Osteocyte (in vitro differentiated cells): ENCODE measurements at regions not wholly inside any gene's neighbourhood (a gene's known extent, or its start where the extent isn't known, plus 50 kb on each side); places are given as distances from the start of the nearest gene placed in this dataset.

Source experiments
- DNase-seq: peaks from one replicate; pipeline ENCODE4 v3.0.0; 2021; ENCODE audit warnings: mixed read lengths; ENCODE audit not compliant: unreplicated experiment; ENCODE audit errors: extremely low spot score
- H3K27ac Mint-ChIP-seq: one replicate; pipeline ENCODE4 v1.8.0; 2021; ENCODE audit warnings: mild to moderate bottlenecking, mixed read lengths; ENCODE audit not compliant: unreplicated experiment
- H3K27me3 Mint-ChIP-seq: one replicate; pipeline ENCODE4 v1.8.0; 2021; ENCODE audit warnings: mixed read lengths; ENCODE audit not compliant: unreplicated experiment
- H3K36me3 Mint-ChIP-seq: one replicate; pipeline ENCODE4 v1.8.0; 2021; ENCODE audit warnings: mixed read lengths; ENCODE audit not compliant: unreplicated experiment
- H3K4me1 Mint-ChIP-seq: one replicate; pipeline ENCODE4 v1.8.0; 2021; ENCODE audit warnings: mixed read lengths; ENCODE audit not compliant: unreplicated experiment
- H3K4me3 Mint-ChIP-seq: one replicate; pipeline ENCODE4 v1.8.0; 2021; ENCODE audit warnings: mild to moderate bottlenecking, moderate library complexity, mixed read lengths; ENCODE audit not compliant: unreplicated experiment
- H3K9me3 Mint-ChIP-seq: one replicate; pipeline ENCODE4 v1.8.0; 2021; ENCODE audit warnings: mixed read lengths; ENCODE audit not compliant: unreplicated experiment
- TF ChIP-seq, protein P1 (sequence below): fragments of 200-600 bp; sonication (generic); IDR thresholded peaks from 2 replicates; pipeline ENCODE4 v1.5.0; 2021; ENCODE audit warnings: antibody characterized with exemption, mild to moderate bottlenecking, moderate library complexity

DNA sequence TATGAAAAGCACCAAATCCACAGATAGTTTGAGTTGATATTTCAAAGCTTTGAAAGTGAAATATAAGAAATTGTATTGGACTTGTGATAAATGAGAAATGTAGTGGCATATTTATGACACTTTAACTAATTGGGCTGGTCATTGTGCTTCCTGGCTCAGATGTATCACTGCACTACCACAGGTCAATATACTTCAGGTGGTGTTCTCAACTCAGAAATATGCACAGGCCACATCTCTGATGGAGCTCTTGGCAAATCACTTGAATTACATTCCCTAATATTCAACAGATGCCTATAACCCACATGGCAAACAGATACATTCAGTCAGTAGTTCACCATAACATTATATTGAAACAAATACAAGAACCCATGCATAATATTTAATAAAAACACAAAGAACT lies 209.6 kb downstream of the LYPLAL1 start:
- no peak overlapping the region for H3K4me3 Mint-ChIP-seq
- no peaks in the 10 kb centered on the region for H3K27me3 Mint-ChIP-seq
- H3K27ac Mint-ChIP-seq = no peak overlapping the region
- TF ChIP-seq, protein P1, sequence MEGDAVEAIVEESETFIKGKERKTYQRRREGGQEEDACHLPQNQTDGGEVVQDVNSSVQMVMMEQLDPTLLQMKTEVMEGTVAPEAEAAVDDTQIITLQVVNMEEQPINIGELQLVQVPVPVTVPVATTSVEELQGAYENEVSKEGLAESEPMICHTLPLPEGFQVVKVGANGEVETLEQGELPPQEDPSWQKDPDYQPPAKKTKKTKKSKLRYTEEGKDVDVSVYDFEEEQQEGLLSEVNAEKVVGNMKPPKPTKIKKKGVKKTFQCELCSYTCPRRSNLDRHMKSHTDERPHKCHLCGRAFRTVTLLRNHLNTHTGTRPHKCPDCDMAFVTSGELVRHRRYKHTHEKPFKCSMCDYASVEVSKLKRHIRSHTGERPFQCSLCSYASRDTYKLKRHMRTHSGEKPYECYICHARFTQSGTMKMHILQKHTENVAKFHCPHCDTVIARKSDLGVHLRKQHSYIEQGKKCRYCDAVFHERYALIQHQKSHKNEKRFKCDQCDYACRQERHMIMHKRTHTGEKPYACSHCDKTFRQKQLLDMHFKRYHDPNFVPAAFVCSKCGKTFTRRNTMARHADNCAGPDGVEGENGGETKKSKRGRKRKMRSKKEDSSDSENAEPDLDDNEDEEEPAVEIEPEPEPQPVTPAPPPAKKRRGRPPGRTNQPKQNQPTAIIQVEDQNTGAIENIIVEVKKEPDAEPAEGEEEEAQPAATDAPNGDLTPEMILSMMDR = no peak
- no peaks in the 10 kb centered on the region for H3K4me1 Mint-ChIP-seq
- H3K36me3 Mint-ChIP-seq = no peaks in the 10 kb centered on the region
- H3K9me3 Mint-ChIP-seq = peaks cover 3% of the 10 kb centered on the region
- DNase-seq = no peak

DNA sequence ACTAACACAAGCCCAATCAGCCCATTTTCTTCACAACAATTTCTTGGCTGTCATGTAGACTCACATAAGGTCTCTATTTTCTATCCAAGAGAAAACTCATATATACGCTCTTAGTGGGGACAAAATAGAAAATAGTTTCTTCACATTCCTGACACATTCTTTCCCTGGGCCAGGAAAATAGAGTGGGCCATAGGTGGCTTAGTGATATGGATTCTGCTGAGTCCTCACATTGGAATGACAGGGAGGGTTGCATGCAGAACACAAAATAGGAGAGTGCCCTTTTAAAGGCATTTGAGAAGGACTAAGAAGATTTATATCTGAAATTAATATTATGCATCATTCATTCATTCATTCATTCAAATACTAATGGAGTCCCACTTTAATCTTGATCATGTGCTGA lies 207.7 kb downstream of the LYPLAL1 start:
- Mint-ChIP-seq H3K27me3 (no peaks in the 10 kb centered on the region), H3K27ac (no peak overlapping the region), H3K4me3 (no peak overlapping the region), H3K4me1 (no peaks in the 10 kb centered on the region), H3K9me3 (peaks cover 8% of the 10 kb centered on the region), H3K36me3 (no peaks in the 10 kb centered on the region)
- TF ChIP-seq, protein P1 = no peak
- no peak for DNase-seq

DNA sequence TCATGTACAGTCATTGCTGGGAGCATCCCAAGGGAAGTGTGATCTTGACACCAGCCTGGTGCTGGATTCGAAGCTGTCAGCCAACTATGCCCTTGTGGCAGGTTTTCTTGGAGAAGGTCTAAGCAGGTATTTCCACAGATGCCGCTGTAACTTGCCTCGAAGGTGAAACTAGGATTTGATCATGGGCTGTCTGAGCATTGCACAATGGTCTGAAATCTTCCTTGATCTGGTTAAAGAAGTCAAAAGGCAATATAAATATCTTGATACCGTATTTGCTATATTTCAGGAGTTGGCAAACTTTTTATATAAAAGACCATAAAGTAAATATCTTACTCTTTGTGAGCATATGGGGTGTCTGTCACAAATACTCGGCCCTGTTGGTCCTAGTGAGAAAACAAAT lies 206.8 kb downstream of the LYPLAL1 start:
- H3K36me3 Mint-ChIP-seq = no peaks in the 10 kb centered on the region
- no peaks in the 10 kb centered on the region for H3K4me1 Mint-ChIP-seq
- no peaks in the 10 kb centered on the region for H3K27me3 Mint-ChIP-seq
- no peak overlapping the region for H3K4me3 Mint-ChIP-seq
- TF ChIP-seq, protein P1 = no peak
- peaks cover 8% of the 10 kb centered on the region for H3K9me3 Mint-ChIP-seq
- H3K27ac Mint-ChIP-seq = no peak overlapping the region
- no peak for DNase-seq

DNA sequence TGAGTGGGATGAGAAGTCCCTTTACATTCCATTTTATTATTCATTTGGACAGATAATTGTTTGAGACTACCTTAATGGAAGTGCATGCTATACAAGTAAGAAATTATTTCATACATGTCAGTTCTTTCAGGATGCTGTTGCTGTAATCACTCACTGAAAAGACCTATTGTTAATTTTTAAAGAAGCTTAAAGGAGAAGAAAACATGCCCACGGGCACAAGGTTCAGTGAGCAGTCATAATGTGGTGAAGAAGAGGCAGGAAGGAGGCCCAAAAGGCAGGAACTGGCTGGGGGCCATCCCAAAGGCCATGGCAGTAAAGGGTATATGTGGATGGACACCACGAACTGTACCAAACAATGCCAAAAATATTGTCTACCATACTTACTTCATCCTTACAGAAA lies 206.0 kb downstream of the LYPLAL1 start:
- H3K4me3 Mint-ChIP-seq = no peak overlapping the region
- TF ChIP-seq, protein P1 = no peak
- H3K27ac Mint-ChIP-seq = no peak overlapping the region
- no peak for DNase-seq
- H3K27me3 Mint-ChIP-seq = no peaks in the 10 kb centered on the region
- H3K4me1 Mint-ChIP-seq = peaks cover 2% of the 10 kb centered on the region
- peaks cover 8% of the 10 kb centered on the region for H3K9me3 Mint-ChIP-seq
- H3K36me3 Mint-ChIP-seq = peaks cover 1% of the 10 kb centered on the region

DNA sequence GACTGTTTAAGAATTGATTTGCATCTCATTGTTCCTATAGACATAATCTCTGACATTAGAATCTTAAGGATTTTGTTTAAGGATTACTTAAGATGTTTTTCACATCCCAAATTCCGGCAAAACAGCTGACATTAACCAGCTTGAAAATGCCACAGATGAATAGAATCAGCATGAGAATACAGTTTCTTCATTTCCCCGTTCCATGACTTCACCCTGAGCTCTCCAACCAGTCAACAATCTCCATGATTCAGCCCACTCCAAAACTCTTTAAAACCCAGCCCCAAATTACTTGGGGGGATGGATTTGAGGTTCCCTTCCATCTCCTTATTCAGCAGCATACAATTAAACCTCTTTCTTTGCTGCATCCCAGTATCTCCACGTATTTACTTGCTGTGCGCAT lies 201.0 kb downstream of the LYPLAL1 start:
- H3K27me3 Mint-ChIP-seq = no peaks in the 10 kb centered on the region
- H3K36me3 Mint-ChIP-seq = peaks cover 1% of the 10 kb centered on the region
- TF ChIP-seq, protein P1 = no peak
- no peak for DNase-seq
- no peak overlapping the region for H3K27ac Mint-ChIP-seq
- peaks cover 20% of the 10 kb centered on the region for H3K4me1 Mint-ChIP-seq
- H3K4me3 Mint-ChIP-seq = no peak overlapping the region
- H3K9me3 Mint-ChIP-seq = peaks cover 4% of the 10 kb centered on the region
